Skeletal muscle cell (primary cell): ENCODE measurements at regions not wholly inside any gene's neighbourhood (a gene's known extent, or its start where the extent isn't known, plus 50 kb on each side); places are given as distances from the start of the nearest gene placed in this dataset.

Source experiments
- DNase-seq: peaks from one replicate; pipeline ENCODE4 v3.0.0-alpha.2; 2010; ENCODE audit warnings: low read depth
- H3K4me3 ChIP-seq: 2 replicates; pipeline ENCODE4 v1.5.1; 2011; ENCODE audit warnings: low read depth, mild to moderate bottlenecking, control low read depth, low read length, moderate library complexity

DNA sequence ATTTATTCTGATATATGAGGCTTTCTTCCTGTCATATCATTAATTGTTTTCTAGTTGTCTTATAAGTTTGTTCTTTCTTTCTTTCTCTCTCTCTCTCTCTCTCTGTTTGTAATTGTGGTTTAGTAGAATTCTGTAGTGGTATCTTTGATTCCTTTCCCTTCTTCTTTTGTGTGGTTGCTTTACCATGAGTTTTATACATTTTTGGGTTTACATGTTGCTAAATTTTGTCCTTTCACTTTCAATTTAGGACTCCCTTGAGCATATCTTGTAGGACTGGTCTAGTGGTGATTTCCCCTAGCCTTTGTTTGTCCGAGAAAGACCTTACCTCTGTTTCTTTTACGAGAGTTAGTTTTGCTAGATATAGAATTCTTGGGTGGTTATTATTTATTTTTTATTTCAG is 162.3 kb upstream of the CHRM3 start:
- H3K4me3 ChIP-seq: no peak overlapping the region
- DNase-seq: no peak

GRCh38 chr1:239222999-239223398 is 163.4 kb upstream of the CHRM3 start:
- no peak for DNase-seq
- H3K4me3 ChIP-seq: no peak overlapping the region

- no peak overlapping the region for H3K4me3 ChIP-seq
- DNase-seq: no peak
Measured at GRCh38 chr1:239221656-239222055, 164.7 kb upstream of the CHRM3 start.

DNA sequence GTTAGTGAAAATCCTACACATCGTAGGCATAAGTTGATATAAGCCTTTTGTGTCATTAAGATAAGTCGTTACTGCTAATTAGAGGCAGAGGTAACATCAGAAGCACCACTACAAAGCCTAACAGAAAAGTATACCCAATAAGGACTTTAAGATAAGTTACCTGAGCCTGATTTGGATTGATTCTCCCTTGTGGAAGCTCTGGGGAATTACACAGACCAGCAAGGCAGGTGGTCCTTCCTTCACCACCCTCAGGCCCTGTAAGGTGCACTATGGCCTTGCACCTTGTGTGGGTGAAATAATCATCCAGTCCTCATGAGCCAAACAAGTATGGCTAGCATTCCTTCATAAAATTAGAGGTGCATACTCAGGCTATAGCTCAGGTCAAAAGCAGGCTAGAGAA is 166.7 kb upstream of the CHRM3 start:
- H3K4me3 ChIP-seq: no peak overlapping the region
- DNase-seq: no peak

- no peak overlapping the region for H3K4me3 ChIP-seq
- no peak for DNase-seq
Measured at GRCh38 chr1:239218301-239218700, 168.1 kb upstream of the CHRM3 start.

GRCh38 chr1:239212811-239213220 is 173.6 kb upstream of the CHRM3 start:
- DNase-seq: no peak
- no peak overlapping the region for H3K4me3 ChIP-seq

DNA sequence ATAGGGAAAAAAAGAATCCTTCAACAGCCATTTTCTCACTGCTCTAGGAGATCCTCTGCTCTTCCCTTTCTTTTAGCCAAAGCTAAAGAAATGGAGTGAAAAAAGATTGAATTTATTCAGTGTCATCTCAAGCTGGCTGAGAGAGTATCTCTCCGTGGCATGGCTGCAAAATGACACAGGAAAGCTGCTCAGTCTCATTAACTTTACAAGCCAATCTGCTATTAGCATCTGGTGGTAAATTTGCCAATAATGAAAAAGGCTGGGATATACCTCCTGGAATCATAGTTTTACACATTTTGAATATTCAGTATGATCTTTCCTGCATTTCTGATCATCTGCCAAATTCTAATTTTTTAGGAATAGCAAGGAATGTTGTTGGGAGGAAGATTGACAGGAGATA is 176.8 kb upstream of the CHRM3 start:
- no peak overlapping the region for H3K4me3 ChIP-seq
- DNase-seq: no peak

DNA sequence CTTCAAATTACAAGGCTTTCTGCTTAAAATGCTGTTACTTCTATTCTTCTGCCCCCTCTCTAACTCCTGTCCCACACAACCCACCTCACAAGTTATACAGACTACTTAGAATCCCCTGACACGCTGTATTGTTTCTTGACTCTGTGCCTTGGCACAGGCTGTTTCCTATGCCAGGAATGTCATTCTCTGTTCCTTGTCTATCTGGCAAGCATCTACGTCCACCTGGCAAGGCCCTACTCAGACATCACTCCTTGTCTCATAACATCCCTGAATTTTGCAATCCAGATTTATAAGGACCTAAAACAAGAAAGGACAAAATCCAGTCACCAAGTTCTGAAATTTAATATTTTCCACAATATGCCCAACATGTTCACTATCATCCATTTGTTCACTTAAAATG is 182.0 kb upstream of the CHRM3 start:
- no peak overlapping the region for H3K4me3 ChIP-seq
- DNase-seq: no peak

DNA sequence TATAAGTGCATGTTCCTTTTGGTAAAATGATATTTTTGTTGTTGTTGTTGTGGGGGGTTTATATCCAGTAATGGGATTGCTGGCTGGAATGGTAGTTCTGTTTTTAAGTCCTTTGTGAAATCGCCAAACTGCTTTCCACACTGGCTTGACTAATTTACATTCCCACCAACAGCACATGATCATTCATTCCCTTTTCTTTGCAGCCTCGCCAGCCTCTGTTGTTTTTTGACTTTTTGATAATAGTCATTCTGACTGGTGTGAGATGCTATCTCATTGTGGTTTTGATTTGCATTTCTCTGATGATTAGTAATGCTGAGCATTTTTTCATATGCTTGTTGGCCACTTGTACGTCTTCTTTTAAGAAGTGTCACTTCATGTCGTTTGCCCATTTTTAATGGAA is 188.5 kb upstream of the CHRM3 start:
- no peak for DNase-seq
- no peak overlapping the region for H3K4me3 ChIP-seq

GRCh38 chr1:239189998-239190512 is 196.3 kb upstream of the CHRM3 start:
- DNase-seq: no peak

GRCh38 chr1:239186487-239186886 is 199.9 kb upstream of the CHRM3 start:
- no peak for DNase-seq
- H3K4me3 ChIP-seq: no peak overlapping the region

More at GRCh38 chr1:239189998-239190512, 196.3 kb upstream of the CHRM3 start:
- no peak overlapping the region for H3K4me3 ChIP-seq

DNA sequence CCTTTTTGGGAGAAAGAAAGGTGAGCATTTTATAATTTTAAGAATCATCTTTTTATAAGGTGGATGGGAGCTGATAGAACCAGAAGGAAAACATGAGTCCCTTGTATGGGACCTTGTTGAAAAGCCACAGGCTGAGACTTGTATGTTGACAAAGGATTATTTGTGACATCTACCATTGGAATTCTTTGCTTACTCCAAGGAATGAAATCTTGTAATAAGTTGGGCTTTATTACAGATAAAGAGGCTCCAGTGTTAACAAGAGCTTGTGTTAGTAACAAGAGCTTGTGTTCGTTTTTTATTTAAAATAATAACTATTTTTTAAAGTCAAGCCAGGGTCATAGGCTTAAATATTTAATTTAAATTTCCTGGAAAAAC is 201.1 kb upstream of the CHRM3 start:
- no peak overlapping the region for H3K4me3 ChIP-seq
- DNase-seq: no peak

DNA sequence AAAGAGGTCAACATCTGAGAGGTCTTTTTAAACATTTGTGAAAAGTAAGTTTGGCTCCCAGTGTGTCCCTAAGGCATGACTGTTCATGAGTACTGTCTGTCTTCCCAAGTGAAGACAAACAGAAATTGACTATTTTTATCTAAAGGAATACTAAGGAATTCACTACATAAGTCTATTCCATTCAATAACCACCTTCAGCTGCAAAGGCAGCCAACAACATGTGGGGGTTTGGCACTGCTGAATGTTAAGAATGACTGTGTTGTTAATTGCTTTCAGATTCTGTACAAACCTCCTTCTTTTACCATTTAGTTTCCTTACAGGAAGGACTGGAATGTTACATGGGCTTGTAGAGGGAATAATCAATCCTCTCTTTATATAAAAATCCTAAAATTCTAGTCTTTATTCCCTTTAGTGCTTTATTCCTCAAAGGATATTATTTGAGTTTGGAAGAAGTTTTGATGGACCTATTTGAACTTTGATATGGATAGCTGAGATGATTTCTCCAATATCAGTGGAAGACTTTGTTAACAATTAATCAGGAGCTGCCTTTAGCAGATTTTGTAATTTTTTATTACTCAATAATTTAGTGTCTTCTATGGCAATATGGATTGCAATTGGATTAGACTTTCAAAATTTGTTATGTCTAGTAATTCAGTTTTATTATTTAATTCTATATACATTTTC is 201.7 kb upstream of the CHRM3 start:
- no peak overlapping the region for H3K4me3 ChIP-seq
- DNase-seq: no peak

DNA sequence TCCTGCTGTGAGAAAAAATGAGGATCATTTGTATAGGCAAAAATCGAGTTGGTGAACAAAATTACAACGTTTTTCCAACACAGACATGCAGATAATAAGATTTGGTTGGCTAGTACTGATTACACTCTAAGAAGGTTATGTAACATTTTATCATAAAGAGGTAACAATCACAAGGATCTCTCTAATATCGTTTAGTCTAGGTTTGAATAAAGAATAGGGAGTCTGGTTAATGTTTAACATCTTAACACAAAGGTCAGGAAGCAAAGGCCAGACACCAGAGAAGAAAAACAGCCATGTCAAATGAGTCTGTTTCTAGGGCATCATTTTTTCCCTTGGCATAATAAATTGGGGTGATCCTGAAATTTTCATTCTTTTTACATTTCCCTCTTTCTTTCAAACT is 207.4 kb upstream of the CHRM3 start:
- no peak overlapping the region for H3K4me3 ChIP-seq
- no peak for DNase-seq

DNA sequence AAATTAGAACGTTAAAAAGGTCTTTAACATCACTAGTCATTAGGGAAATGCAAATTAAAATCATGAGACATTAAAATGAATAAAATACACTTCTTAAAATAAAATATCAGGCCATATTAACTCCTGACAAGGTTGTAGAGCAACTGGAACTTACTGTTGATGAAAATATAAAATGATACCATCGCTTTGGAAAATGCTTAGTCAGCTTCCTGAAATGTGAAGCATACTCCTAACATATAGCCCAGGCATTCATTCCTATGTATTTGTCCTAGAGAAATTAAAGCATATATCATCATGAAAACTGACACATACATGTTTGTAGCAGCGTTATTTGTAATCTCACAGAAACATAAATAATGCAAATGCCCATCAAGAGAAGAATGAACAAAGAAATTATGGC is 211.5 kb upstream of the CHRM3 start:
- no peak for DNase-seq
- no peak overlapping the region for H3K4me3 ChIP-seq

GRCh38 chr1:239170828-239171227 is 215.5 kb upstream of the CHRM3 start:
- DNase-seq: no peak
- no peak overlapping the region for H3K4me3 ChIP-seq

DNA sequence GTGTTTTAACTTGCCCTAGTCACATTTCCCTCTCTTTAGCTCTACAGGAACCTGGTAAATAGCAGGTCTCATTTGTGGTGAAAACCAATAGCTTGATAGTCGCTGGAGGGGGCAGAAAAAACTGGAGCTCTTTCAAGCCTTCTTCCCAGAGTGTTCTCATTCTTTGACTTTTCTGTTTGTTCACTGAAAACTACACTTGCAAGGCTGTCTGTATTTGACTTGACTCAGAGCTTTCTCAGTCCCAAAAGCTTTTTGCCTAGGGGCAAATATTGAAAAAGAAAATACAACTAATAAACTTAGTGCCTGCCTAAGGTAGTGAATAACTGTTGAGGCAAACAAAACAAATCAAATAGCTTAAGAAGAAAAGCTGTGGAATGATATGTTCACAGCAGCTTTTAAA is 217.1 kb upstream of the CHRM3 start:
- H3K4me3 ChIP-seq: no peak overlapping the region
- DNase-seq: no peak

- DNase-seq: no peak
- H3K4me3 ChIP-seq: no peak overlapping the region
Measured at GRCh38 chr1:239164451-239165180, 221.8 kb upstream of the CHRM3 start.

GRCh38 chr1:239155466-239156091 is 230.8 kb upstream of the CHRM3 start:
- DNase-seq: peak; percentile 17
- H3K4me3 ChIP-seq: no peak overlapping the region

DNA sequence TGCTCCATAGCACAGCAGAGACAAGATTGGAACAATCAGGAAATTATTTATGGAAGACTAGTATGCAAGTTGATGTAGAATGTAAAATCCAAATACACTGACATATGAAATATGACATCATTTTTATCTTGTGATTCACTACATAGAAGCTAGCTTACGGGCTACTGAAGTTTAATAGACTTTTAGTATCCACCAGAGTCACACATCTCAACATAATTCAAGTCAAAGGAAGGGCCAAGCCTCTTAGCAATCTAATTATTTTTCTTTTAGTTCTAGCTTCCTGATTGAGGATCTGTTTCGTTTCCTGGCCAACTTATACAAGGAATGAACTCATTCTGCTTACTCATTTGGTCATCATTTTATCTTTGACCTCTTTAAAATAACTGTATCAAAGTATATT is 234.4 kb upstream of the CHRM3 start:
- no peak overlapping the region for H3K4me3 ChIP-seq
- no peak for DNase-seq

DNA sequence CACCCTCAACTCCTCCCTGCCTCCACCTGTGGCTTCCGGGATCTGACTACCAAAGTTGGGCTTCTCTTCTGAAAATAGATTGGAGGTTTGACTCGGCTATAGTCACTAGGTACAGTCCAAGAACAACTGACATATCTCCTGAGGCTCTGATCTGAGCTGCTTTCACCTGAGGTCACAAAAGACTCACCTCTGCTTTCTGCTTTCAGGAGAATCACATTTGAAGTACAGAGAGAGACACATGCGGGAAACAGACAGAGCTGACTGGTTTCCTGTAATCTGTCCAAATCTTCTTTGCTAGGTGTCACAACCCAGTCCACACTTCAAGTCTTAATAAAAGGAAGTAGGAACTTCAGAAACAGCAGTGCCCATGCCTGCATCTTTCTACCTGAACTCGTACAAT is 245.4 kb upstream of the CHRM3 start:
- no peak for DNase-seq
- H3K4me3 ChIP-seq: no peak overlapping the region
